ENCODE measurements at regions not wholly inside any gene's neighbourhood (a gene's known extent, or its start where the extent isn't known, plus 50 kb on each side); places are given as distances from the start of the nearest gene placed in this dataset.

- DNase-seq, result peak in 39 of 56 donors; percentile 12 to 83 (median 43)
Observed at GRCh38 chr12:124687917-124688316, 120.5 kb upstream of the NCOR2 start.

GRCh38 chr12:124687174-124687902, 119.9 kb upstream of the NCOR2 start:
- DNase-seq, result no peak

GRCh38 chr12:124686370-124687173, 119.2 kb upstream of the NCOR2 start:
- peak in 2 of 56 donors; percentile 25 to 60 for DNase-seq

- peak in 1 of 56 donors; percentile 22 for DNase-seq
Observed at GRCh38 chr12:124685689-124686369, 118.4 kb upstream of the NCOR2 start.

GRCh38 chr12:124684971-124685688, 117.7 kb upstream of the NCOR2 start:
- peak in 21 of 56 donors; percentile 14 to 78 (median 51) for DNase-seq

- peak in 8 of 56 donors; percentile 18 to 62 (median 47) for DNase-seq
Observed at GRCh38 chr12:124684496-124684895, 117.1 kb upstream of the NCOR2 start.

GRCh38 chr12:124683152-124684124, 116.0 kb upstream of the NCOR2 start:
- DNase-seq, result no peak

- no peak for DNase-seq
Observed at GRCh38 chr12:124682425-124683151, 115.2 kb upstream of the NCOR2 start.

GRCh38 chr12:124681779-124682391, 114.5 kb upstream of the NCOR2 start:
- no peak for DNase-seq

GRCh38 chr12:124680863-124681778, 113.7 kb upstream of the NCOR2 start:
- DNase-seq, result peak in 3 of 56 donors; percentile 8 to 45 (median 37)

- DNase-seq, result peak in 43 of 56 donors; percentile 20 to 84 (median 53)
Observed at GRCh38 chr12:124679533-124680371, 112.3 kb upstream of the NCOR2 start.

GRCh38 chr12:124679047-124679446, 111.6 kb upstream of the NCOR2 start:
- no peak for DNase-seq

GRCh38 chr12:124678421-124678893, 111.0 kb upstream of the NCOR2 start:
- no peak for DNase-seq

- no peak for DNase-seq
Observed at GRCh38 chr12:124677552-124678356, 110.3 kb upstream of the NCOR2 start.

- no peak for DNase-seq
Observed at GRCh38 chr12:124676714-124677462, 109.5 kb upstream of the NCOR2 start.

All from amygdala (tissue), 56 donors.